SU-DHL-6 (cell line): ENCODE measurements at regions not wholly inside any gene's neighbourhood (a gene's known extent, or its start where the extent isn't known, plus 50 kb on each side); places are given as distances from the start of the nearest gene placed in this dataset.

Experiments used
- H2AFZ ChIP-seq: fragments of 200-600 bp; sonication (generic); 2 replicates; pipeline ENCODE4 v1.6.1; 2014; ENCODE audit warnings: low read depth, mild to moderate bottlenecking, moderate library complexity, mixed read lengths, antibody characterized with exemption, low read length; ENCODE audit not compliant: severe bottlenecking
- H3F3A ChIP-seq: fragments of 200-600 bp; shearing (Covaris generic); 2 replicates; pipeline ENCODE4 v1.6.0; 2016; ENCODE audit warnings: antibody characterized with exemption, mild to moderate bottlenecking; ENCODE audit not compliant: insufficient read depth
- H3K27ac ChIP-seq: fragments of 200-600 bp; sonication (generic); 2 replicates; pipeline ENCODE4 v1.5.1; 2016; ENCODE audit warnings: low read depth, mild to moderate bottlenecking, low read length, moderate library complexity, mixed read lengths
- H3K27me3 ChIP-seq: fragments of 200-600 bp; sonication (generic), shearing (Covaris generic); 2 replicates; pipeline ENCODE4 v1.6.0; 2014; ENCODE audit warnings: mild to moderate bottlenecking, low read length
- H3K36me3 ChIP-seq: fragments of 200-600 bp; sonication (generic); 2 replicates; pipeline ENCODE4 v1.6.1; 2014; ENCODE audit warnings: mild to moderate bottlenecking, low read length, mixed read lengths
- H3K4me2 ChIP-seq: fragments of 300-600, 200-600 bp; shearing (Covaris generic), sonication (generic); 2 replicates; pipeline ENCODE4 v1.6.0; 2014; ENCODE audit warnings: low read length, low read depth, mild to moderate bottlenecking; ENCODE audit not compliant: poor library complexity, severe bottlenecking
- H3K4me3 ChIP-seq: fragments of 200-600 bp; sonication (generic); 2 replicates; pipeline ENCODE4 v1.5.1; 2014; ENCODE audit warnings: antibody characterized with exemption, low read length, mild to moderate bottlenecking, mixed read lengths; ENCODE audit not compliant: insufficient read depth, poor library complexity, severe bottlenecking
- H3K79me2 ChIP-seq: fragments of 200-600 bp; sonication (generic); 2 replicates; pipeline ENCODE4 v1.6.1; 2014; ENCODE audit warnings: mild to moderate bottlenecking, low read length, moderate library complexity; ENCODE audit not compliant: insufficient read depth
- H3K9ac ChIP-seq: fragments of 200-600 bp; sonication (generic); 2 replicates; pipeline ENCODE4 v1.7.0; 2014; ENCODE audit warnings: mild to moderate bottlenecking, low read length
- H3K9me2 ChIP-seq: fragments of 200-600 bp; sonication (generic); replicated peaks from 2 replicates; pipeline ENCODE4 v1.6.1; 2014; ENCODE audit warnings: low read length; ENCODE audit not compliant: insufficient read depth
- H3K9me3 ChIP-seq: fragments of 200-600 bp; sonication (generic); 2 replicates; pipeline ENCODE4 v1.6.1; 2014; ENCODE audit warnings: low read length, mixed read lengths; ENCODE audit not compliant: insufficient read depth
- H4K20me1 ChIP-seq: fragments of 200-600 bp; sonication (generic); 2 replicates; pipeline ENCODE4 v1.6.1; 2014; ENCODE audit warnings: low read depth, mild to moderate bottlenecking, antibody characterized with exemption, low read length, moderate library complexity, mixed read lengths
- EZH2phosphoT487 ChIP-seq: fragments of 200-600 bp; sonication (generic), shearing (Covaris generic); conservative IDR thresholded peaks from 2 replicates; pipeline ENCODE4 v1.6.1; 2018; ENCODE audit warnings: mild to moderate bottlenecking, antibody characterized with exemption, low read length, moderate library complexity, mixed read lengths
- TF ChIP-seq, protein P1 (sequence below): fragments of 200-600 bp; sonication (generic); IDR thresholded peaks from one replicate; pipeline ENCODE4 v1.5.1; 2017; ENCODE audit warnings: antibody characterized with exemption, mild to moderate bottlenecking, low read length, moderate library complexity; ENCODE audit not compliant: insufficient read depth, poor library complexity, severe bottlenecking

DNA sequence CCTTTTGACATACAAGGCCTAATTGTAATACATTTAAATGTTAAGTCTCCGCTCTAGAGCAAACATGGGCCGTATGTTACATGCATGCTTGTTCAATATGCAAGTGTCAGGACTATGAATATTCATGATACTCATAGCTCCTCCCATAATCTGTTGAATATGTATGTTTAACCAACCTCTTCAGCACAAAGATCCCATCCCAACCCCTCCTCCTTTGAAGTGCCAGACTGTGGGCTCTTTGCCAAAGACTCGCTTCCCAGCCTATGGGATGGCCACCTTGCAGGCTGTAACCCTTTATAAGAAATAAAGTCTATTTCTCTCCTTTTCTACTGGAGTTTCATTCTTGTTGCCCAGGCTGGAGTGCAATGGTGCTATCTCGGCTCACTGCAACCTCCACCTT lies 156.2 kb downstream of the ABCC12 start:
- H3K79me2 ChIP-seq = no peaks in the 10 kb centered on the region
- H3K4me3 ChIP-seq = no peak overlapping the region
- no peak overlapping the region for H3K4me2 ChIP-seq
- no peaks in the 10 kb centered on the region for H3K27me3 ChIP-seq
- TF ChIP-seq EZH2phosphoT487 = no peak
- TF ChIP-seq, protein P1, sequence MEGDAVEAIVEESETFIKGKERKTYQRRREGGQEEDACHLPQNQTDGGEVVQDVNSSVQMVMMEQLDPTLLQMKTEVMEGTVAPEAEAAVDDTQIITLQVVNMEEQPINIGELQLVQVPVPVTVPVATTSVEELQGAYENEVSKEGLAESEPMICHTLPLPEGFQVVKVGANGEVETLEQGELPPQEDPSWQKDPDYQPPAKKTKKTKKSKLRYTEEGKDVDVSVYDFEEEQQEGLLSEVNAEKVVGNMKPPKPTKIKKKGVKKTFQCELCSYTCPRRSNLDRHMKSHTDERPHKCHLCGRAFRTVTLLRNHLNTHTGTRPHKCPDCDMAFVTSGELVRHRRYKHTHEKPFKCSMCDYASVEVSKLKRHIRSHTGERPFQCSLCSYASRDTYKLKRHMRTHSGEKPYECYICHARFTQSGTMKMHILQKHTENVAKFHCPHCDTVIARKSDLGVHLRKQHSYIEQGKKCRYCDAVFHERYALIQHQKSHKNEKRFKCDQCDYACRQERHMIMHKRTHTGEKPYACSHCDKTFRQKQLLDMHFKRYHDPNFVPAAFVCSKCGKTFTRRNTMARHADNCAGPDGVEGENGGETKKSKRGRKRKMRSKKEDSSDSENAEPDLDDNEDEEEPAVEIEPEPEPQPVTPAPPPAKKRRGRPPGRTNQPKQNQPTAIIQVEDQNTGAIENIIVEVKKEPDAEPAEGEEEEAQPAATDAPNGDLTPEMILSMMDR = no peak
- H3F3A ChIP-seq = no peaks in the 10 kb centered on the region
- H2AFZ ChIP-seq = no peak overlapping the region
- no peaks in the 10 kb centered on the region for H4K20me1 ChIP-seq
- H3K36me3 ChIP-seq = no peaks in the 10 kb centered on the region
- H3K27ac ChIP-seq = no peak overlapping the region
- H3K9me3 ChIP-seq = no peaks in the 10 kb centered on the region
- no peaks in the 10 kb centered on the region for H3K9me2 ChIP-seq
- H3K9ac ChIP-seq = no peak overlapping the region

DNA sequence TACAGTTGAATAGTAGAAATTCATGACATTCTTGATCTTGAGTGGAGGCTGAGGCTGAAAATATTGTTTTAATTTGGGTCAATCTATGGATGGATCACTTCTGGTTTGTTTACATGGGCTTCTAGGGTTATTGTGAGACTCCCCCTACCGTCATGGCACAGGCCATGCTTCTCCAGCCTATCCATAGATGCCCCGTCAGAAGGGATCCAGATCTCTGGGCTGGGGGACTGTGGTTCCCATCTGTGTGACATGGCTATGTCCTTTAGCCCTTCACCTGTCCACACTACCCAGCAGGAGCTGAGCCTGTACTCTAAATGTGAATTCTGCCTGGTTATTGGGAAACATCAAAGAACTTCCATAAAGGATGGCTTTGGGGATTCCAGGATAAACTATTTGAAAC lies 160.4 kb downstream of the ABCC12 start:
- H3K4me3 ChIP-seq = no peak overlapping the region
- no peaks in the 10 kb centered on the region for H4K20me1 ChIP-seq
- 0 out of 2 replicates have a peak, but pooled peaks cover under 1% of the 10 kb centered on the region for H3K9me3 ChIP-seq
- H3K9me2 ChIP-seq = no peaks in the 10 kb centered on the region
- H3K27ac ChIP-seq = no peak overlapping the region
- no peaks in the 10 kb centered on the region for H3F3A ChIP-seq
- TF ChIP-seq, protein P1 = no peak
- no peak for TF ChIP-seq EZH2phosphoT487
- no peak overlapping the region for H3K9ac ChIP-seq
- H2AFZ ChIP-seq = no peak overlapping the region
- H3K79me2 ChIP-seq = no peaks in the 10 kb centered on the region
- H3K36me3 ChIP-seq = no peaks in the 10 kb centered on the region
- H3K4me2 ChIP-seq = no peak overlapping the region
- 0 out of 2 replicates have a peak, but pooled peaks cover 3% of the 10 kb centered on the region for H3K27me3 ChIP-seq

DNA sequence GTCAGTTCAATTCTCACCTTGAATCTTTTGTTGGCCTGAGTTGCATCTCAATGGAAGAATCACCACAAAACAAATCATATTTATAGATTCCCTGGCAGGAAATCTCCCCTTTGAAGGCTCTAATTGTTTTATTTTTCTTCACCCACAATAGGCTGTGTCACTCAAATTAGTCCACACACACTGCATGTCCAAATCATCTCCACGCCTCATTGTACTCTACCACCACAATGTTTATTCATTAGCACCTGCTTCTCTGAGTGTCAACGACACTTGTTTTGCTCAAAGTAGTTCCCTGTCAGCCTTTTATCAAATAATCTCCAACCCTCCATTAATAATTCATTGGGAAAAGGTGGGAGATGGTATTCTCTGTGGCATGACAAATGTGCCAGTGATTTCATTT lies 164.3 kb downstream of the ABCC12 start:
- Histone ChIP-seq H3K4me3 (no peak overlapping the region), H3K4me2 (no peak overlapping the region)

More for the DNA sequence above, 164.3 kb downstream of the ABCC12 start:
- H3K9me2 ChIP-seq = no peaks in the 10 kb centered on the region
- TF ChIP-seq EZH2phosphoT487 = no peak
- TF ChIP-seq, protein P1 = no peak
- H3K27me3 ChIP-seq = 0 out of 2 replicates have a peak, but pooled peaks cover 3% of the 10 kb centered on the region
- no peaks in the 10 kb centered on the region for H3K79me2 ChIP-seq
- H3F3A ChIP-seq = no peaks in the 10 kb centered on the region
- no peaks in the 10 kb centered on the region for H4K20me1 ChIP-seq
- H2AFZ ChIP-seq = no peak overlapping the region
- 0 out of 2 replicates have a peak, but pooled peaks cover 6% of the 10 kb centered on the region for H3K9me3 ChIP-seq
- no peak overlapping the region for H3K27ac ChIP-seq
- no peak overlapping the region for H3K9ac ChIP-seq
- no peaks in the 10 kb centered on the region for H3K36me3 ChIP-seq
